AG20443 (cell line): ENCODE measurements at regions not wholly inside any gene's neighbourhood (a gene's known extent, or its start where the extent isn't known, plus 50 kb on each side); places are given as distances from the start of the nearest gene placed in this dataset.

Source experiments
- DNase-seq: peaks from one replicate; pipeline ENCODE4 v3.0.0; 2012; ENCODE audit warnings: low spot score, mixed read lengths

DNA sequence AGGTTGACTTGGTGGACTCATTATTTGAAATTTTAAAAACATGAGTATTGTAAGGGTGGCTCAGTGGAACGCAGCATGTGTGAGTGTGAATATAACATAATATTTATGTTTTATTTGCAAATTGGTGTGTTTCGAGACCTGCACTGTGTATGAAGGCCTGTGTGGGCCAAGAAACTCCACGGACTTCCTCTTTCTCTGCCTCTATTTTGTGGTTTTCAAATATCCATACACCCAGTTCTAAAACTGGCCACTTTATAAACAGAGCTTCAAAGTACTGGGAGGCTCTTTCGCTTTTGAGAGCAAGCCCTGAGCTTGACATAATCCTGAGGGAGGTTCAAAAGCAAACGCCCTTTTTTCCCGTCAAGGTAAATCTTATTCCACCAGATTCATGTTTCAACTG, 187.7 kb downstream of the GPAT3 start:
- no peak for DNase-seq

DNA sequence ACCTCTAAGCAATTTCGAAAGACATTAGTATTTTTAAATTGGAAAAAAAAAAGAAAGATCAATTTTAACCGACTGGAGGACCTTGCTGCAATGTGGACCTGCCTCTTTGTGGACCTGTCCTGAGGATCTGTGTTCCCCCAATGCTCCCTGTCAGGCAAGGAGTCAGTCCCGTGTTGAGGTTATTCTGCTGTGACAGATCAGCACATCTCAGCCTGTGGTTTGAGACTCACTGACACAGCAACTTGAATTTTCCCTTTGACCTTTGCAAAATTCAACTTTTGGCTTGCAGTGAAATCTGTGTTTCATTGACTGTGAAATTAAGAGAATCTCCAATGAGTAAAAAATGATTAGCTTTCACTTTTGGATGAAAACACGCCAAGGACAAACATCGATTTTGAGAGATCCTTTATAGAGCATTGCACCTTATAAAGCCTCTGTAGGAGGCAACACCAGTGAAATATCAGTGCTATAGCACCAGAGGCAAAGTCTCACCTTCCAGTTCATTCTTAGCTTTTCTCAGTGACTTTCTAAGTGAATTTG, 186.9 kb downstream of the GPAT3 start:
- DNase-seq: no peak

DNA sequence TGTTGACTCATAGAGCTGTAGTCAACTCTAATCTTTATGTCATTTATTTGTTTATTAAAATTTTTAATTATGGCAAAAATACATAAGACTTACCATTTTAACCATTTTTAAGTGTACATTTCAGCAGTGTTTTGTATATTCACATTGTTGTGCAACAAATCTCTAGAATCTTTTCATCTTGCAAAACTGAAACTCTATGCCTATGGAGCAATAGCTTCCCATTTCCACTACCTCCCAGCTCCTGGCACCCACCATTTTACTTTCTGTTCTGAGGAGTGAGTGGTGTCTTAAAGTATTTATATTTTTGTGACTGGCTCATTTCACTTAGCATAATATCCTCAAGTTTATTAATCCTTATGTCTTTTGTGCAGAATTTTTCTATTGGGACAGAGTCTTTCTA, 181.0 kb downstream of the GPAT3 start:
- no peak for DNase-seq

DNA sequence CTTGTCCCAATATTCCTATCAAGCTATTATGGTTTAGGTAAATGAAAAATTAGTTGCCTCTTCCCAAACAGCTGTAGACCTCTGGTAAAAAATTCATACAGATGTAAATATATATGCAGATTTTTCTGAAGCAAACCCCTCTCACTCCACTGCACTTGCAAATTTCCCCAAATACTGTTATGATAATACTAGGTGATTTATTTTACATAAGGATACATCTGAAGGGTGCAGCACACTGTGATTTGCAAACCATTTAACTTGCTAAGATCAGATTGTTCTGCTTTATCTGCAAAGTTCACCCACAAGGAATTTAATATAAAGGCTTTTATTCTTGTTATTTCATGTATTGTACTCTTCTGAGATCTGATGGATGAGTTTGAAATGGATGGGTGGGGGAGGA, 177.0 kb downstream of the GPAT3 start:
- no peak for DNase-seq

DNA sequence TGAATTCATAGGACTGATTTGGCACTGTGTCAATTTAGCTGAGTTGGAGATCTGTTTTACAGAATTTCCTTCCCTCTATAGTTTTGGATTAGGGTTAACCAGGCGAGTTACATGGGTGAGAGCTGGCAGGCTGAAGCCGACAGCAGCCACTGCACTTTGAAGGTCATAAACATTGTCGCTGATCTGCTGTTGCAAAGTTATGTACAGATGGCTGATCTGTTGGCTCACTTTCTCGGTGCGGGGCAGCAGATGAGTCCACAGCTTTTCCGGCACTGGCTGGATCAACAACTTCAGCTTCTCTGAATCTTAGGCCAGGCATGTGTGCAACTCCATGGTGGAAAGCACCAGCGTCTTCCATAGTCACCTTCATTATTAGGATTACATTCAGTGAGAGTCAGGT, 173.7 kb downstream of the GPAT3 start:
- DNase-seq: no peak

DNA sequence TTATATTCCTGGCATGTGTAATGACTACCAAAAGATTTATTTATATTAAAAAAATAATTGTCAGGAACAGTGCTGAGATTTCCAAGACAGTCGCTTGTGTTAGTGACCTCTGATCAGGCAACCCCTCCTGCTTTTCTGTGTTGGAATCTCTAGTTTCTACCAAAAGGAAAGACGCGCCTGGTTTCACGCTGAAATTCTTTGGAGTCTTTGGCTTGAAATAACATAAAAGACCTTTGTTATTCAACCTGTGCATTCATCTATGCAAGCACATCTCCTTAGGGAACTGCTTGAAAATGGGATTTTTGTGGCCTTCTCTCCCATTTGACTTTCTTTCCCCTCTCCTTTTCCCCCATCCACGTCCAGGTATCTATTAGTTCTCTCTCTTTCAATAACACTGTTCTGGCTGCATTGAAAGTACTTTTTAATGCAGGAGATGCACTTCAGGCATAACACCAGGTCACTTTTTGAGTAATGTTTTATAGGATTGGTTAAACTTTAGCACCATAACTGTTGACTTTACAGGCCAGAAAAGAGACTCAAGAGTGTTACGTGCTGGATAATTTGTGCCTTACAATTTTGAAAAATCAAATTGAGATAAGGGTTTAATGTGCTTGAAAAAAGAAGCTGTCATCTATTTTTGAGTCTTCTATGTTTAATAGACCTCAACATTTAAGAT, 172.7 kb downstream of the GPAT3 start:
- no peak for DNase-seq

DNA sequence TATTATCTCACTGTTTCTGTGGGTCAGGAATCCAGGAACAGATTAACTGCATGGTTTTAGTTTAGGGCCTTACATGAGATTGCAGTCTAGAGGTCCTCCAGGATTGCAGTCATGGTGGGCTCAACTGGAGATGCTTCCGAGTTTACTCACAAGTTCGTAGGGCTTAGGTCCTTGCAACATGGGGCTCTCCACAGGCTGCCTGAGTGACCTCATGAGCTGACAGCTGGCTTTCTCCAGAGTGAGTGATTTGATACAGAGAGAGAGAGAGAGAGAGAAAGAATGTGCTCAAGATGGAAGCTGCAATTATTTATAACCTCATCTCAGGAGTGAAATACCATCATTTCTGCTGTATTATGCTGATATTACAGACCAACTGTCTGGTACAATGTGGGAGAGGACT, 168.9 kb downstream of the GPAT3 start:
- DNase-seq: no peak

DNA sequence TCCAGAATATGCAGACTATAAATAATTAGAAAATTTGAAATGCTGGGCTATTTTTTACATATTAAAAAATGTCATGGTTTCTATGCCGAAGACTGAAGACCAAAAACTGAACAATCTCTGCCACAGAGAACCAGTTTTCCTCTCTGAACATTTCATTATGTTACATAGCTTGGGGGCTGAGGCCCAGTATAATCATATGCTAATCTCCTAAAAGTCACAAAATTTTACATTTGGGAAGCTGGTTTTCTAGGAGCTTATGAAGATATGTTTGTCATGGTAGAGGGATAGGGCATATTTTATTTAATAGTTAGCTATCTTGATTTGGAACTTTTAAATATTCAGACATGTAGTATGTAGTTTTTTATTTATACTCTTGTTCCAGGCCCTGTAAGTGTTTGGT, 167.8 kb downstream of the GPAT3 start:
- no peak for DNase-seq

DNA sequence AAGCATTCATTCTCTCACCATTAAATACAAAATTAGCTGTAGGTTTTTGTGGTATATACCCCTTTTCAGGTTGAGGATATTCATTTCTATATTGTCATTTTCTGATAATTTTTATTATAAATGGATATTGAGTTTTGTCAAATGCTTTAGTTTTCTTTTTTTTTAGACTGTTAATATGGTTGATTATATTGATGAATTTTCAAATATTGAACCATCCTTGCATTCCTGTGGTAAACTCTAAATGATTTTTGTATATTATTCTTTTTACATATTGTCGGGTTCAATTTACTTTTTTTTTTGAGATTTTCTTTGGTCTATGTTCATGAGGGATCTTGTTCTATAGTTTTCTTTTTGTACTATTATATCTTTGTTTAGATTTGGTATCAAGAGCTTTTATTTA, 165.1 kb downstream of the GPAT3 start:
- no peak for DNase-seq

DNA sequence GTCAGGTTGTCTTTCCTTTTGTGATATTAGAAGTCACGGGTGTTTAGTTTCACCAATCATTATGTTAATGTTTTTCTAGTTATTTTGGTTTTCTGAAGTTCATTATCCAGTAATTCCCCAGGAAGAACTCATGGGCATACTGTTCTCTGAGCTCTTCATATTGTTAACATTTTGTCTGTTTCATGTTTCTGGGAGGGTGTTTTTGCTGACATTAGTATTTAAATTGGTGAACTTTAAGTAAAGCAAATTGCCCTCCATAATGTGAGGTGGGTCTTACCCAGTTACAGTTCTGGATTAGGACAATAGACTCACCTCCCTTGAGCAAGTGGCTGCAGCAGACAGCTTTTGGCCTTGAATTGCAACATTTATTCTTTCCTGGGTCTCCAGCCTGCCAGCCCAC, 163.4 kb downstream of the GPAT3 start:
- no peak for DNase-seq

DNA sequence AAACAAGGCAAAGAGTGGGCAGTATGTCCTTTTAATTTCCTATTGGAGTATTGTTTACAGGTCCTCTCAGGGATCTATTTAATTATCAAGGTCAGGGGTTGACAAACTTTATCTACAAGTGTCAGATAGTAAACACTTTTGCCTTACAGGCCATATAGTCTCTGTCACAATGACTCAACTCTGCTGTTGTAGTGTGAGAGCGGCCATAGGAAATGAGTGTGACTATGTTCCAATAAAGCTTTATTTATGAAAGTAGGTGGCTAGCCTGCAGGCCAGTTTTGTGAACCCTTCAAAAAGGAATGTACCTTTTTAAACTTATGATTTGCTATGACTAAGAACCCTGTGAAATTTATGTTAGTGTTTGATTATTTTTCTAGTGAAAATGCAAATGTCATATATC, 156.1 kb downstream of the GPAT3 start:
- DNase-seq: no peak

DNA sequence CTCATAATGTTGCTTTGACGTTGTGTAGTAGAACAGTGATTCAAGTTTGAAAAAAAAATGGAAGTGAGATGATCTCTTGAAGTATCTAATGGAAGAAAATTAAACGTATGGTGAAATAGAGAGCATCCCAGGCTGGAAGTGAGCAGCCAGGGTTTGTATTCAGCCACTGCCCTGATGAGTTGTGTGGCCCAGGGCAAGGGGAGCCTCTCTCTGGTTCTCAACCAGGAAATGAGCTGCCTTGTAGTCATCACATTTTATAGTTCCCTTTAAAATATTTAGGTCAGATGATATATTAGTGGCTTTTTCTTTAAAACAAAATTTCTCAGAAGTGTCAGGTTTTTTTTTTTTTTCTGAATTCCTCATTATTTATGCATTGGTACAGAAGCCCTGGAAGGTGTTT, 150.3 kb downstream of the GPAT3 start:
- peak; percentile 59 for DNase-seq

DNA sequence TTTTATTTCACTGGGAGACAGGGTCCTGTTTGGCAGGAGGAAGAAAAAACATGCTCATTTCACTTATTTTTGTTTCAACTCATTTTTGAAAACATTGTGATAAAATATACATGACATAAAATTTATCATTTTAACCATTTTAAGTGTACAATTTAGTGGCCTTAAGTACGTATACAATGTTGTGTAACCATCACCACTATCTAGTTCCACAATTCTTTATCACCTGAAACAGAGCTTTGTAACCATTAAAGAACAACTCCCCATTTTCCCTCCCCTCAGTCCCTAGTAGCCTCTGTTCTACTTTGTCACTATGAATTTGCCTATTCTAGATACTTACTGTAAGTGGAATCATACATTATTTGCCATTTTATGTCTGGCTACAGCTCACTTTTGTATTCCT, 143.8 kb downstream of the GPAT3 start:
- no peak for DNase-seq

DNA sequence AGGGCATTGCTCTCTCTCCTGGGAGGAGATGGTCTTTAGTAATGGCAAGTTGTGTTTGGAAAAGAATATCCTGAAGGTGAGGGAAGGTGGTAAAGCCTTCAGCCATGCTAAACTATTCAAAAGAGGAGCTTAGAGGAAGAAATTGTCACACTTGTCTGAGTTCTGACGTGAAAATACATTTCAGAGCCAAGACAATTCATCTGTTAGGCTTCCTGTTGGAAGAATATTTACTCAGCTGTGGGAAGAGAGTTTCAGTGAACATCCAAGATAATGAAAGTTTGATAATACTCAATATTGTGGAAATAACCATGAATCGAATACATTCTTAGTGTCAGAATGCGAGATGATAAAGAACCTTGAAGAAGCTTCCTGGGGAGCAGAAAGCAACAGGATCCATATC, 143.3 kb downstream of the GPAT3 start:
- DNase-seq: no peak

DNA sequence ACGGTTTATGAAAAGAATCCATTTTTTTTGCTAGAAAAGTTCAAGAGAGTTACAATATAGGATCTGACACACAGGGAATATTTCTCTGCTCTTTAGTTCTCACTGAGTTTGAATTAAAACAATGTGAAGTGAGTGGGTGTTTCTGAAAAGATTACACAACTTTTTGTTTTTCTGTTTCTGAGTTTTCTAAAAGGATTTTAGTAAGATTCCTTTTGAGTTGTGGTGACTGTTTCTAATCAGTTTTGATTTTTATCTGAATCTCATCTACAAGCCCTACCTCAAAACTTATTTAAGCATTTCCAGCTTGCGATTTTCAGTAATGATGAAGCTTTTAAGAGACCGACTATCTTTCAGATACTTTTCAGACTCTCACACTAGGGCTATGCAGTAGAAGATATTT, 141.7 kb downstream of the GPAT3 start:
- DNase-seq: peak; percentile 29

DNA sequence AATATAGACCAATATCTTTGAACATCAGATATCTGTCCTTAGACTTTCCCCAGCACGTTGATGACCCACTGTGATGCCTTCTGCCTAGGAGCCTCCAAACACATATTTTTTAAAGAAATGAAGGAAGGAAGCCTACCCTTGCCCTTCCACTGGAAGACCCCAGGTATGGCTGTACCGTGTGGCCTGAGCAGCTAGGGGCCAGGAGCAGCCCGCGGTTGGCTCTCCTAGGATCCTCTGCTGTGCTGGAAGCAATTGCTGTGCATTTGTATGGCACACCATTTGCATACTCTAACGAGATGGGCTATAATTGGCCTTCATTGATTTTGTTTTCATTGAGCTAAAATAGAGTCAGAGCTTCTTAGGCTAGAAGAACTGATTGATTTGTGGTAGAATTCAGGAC, 128.8 kb downstream of the GPAT3 start:
- DNase-seq: no peak

DNA sequence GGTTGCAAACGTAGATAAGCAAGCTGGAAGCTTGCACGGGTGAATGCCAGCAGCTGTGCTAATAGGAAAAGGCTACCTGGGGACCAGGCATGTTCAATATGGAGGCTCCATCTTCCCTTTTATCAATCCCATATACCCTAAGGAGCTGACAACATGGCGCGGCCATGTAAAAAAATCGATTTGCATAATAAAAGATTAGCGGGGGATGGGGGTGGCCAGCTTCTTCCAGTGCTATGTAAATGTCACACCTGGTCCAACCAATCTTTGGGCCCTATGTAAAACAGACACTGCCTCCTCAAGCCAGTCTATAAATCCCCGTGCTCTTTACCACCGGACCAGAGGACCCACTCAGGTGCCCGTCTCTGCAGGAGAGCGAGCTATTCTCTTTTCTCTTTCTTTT, 128.2 kb downstream of the GPAT3 start:
- DNase-seq: no peak

DNA sequence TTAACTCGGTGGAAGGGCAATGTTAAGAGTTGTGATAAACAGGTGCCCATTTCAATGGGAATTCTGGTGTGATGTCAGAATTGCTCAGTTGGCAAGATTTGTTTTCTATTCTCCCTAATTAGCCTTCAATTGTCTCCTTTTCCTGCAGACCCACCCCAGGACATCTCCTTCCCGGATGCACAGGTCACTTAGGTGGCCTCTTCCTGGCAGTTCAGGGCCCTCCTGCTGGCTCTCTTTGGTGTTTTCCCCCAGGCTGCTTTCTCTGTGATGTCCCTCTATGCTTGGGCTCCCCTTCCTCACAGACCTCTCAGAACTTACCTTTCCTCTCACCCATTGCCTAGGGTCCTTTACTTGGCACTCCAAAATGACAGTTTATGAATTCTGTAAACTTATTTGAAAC, 126.3 kb downstream of the GPAT3 start:
- no peak for DNase-seq

DNA sequence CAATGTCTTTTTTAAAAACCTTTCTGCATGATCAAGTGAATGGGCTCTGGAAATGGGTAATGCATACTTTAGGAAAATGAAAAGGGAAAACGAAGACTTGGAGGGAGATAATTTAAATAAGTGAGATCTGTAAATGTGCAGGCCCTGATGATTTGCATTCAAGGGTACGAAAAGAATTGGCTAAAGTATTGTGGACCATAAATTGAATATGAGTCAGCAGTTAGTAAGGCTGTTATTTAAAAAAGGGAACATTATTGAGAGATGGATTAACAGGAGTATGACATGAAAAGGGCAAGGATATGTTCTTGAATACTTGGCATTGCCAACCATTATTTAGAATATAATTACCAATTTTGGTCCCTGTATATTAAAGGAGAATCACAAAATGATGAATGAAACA, 125.5 kb downstream of the GPAT3 start:
- DNase-seq: no peak

DNA sequence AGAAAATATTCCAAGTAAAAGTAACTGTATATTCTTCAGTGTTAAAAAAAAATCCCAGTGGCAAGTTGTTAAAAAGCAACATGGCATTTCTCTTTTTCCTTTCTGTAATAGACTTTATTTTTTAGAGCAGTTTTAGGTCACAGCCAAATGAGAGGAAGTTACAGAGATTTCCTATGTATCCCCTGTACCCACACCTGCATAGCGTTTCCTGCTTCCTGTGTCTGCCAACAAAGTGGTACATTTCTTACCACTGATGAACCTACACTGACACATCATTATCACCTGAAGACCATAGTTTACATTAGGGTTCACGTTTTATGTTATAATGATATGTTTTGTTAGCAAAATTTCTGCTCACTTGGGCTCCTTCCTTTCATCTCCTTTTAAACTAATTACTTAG, 124.7 kb downstream of the GPAT3 start:
- DNase-seq: no peak

DNA sequence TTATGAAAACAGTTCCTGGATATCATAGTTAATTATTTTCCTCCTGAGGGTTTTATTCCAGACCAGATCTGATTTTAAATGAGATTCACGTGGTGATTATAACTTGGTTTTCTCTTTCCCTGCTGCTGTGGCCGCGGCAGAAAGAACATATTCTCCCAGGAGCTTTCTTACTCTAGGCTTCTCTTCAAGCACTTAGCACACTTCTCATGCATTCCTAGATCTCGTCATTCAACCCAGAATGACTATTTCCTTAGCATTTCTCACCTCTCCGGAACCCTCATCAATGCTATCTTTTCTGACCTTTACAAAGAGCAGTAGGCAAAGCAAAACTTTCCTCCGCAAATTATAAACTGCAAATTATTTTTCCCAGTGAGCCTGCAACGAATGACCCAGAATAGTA, 122.9 kb downstream of the GPAT3 start:
- peak; percentile 51 for DNase-seq

DNA sequence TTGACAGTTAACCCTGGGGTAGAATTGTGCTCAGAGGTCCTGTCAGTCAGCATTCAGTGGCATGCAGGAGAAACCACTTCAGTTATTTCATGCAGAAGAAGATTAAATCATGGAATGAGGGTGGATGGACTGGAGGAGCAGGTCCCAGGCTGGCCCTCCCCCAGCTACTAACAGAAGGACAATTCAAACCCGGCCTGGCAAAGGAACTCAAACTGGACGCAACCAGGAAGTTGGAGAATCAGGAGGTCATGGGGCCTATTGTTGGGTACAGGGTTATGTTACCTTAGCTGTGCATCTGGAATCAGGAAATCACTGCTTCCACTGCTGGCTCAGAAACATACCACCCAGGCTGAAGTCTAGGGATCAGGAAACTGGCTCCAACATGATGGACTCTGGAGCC, 121.4 kb downstream of the GPAT3 start:
- DNase-seq: no peak
